ENCODE measurements at regions not wholly inside any gene's neighbourhood (a gene's known extent, or its start where the extent isn't known, plus 50 kb on each side); places are given as distances from the start of the nearest gene placed in this dataset.

DNA sequence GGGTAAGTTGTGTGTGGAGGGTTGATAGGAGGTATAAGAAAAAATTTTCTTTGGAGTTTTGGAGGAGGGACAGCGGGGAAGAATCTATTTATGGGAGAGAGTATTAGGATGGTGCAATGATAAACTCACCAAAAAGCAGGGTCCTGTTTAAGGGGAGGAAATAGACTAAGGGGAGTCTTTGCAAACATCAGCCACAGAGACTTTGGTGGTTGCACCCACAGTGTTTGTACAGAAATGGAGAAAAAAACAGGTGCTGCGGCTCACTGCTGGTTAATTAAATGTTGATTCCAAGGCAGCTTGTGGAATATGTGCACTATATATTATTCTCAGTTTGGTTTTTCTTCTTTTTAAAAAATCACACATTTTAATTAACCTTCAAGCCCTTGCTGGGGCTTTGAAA lies 182.1 kb downstream of the NECTIN3 start:
- H3K18ac ChIP-seq (ENCODE audit: extremely low read depth, low read length): no peak overlapping the region
- H4K5ac ChIP-seq (ENCODE audit: insufficient read length, low read depth, low read length): no peak overlapping the region
- H2AK5ac ChIP-seq (ENCODE audit: low read depth, low read length): no peak overlapping the region
- no peak overlapping the region for H2BK20ac ChIP-seq (ENCODE audit: low read length)
- no peaks in the 10 kb centered on the region for H3K79me1 ChIP-seq (ENCODE audit: low read depth, low read length)
- no peak overlapping the region for H3K56ac ChIP-seq (replicated peaks; ENCODE audit: insufficient read length, low read depth, low read length)
- no peak overlapping the region for H3K4ac ChIP-seq (replicated peaks; ENCODE audit: insufficient read length, low read depth, low read length)
- H2BK120ac ChIP-seq (replicated peaks; ENCODE audit: low read depth, low read length): no peak overlapping the region
- H4K8ac ChIP-seq (ENCODE audit: extremely low read depth, insufficient read depth, low read length): no peak overlapping the region
- H3K4me3 ChIP-seq (ENCODE audit: extremely low read depth in 1 of 4, insufficient read depth in 2 of 4, low read depth in 3 of 4, low read length in 4 of 4): no peak overlapping the region
- ChIA-PET POLR2A (ENCODE audit: partially characterized antibody) (interaction anchor here (1.7 kb wide), 1 partner anchor 288 kb away, joined by 5 read pairs; no protein-coding TSS in a partner anchor), CTCF (ENCODE audit: partially characterized antibody) (interaction anchor here (1.0 to 2.8 kb wide), 5 partner anchors 53 to 317 kb away, joined by 3 to 11 read pairs (median 3); no protein-coding TSS in a partner anchor)
- H2BK5ac ChIP-seq (ENCODE audit: low read depth, low read length): no peak overlapping the region
- no peaks in the 10 kb centered on the region for H3K4me1 ChIP-seq (replicated peaks in 1 of 4; ENCODE audit: control insufficient read depth in 3 of 4, insufficient read depth in 4 of 4, low read length in 3 of 4)
- TF ChIP-seq SP4 (IDR thresholded peaks at IDR 0.05; ENCODE audit: low read length) (no peak), KDM4A (IDR thresholded peaks at IDR 0.05; ENCODE audit: low read depth, low read length, severe bottlenecking) (no peak), RNF2 (IDR thresholded peaks at IDR 0.05; ENCODE audit: borderline replicate concordance, low read depth, low read length, missing control alignments, poor library complexity, severe bottlenecking) (no peak), SIX5 (IDR thresholded peaks at IDR 0.05; ENCODE audit: low read depth, low read length) (no peak), SIN3A (conservative IDR thresholded peaks at IDR 0.05 in 1 of 2, IDR thresholded peaks at IDR 0.05 in 1 of 2; ENCODE audit: low read depth in 1 of 2, low read length in 2 of 2) (no peak), SP2 (IDR thresholded peaks at IDR 0.05; ENCODE audit: low read length) (no peak), HDAC6 (IDR thresholded peaks at IDR 0.05; ENCODE audit: low read depth, low read length) (no peak), YY1 (IDR thresholded peaks at IDR 0.05; ENCODE audit: low read depth, low read length) (no peak)
- no peak for DNase-seq (ENCODE audit: low read depth in 1 of 2, low spot score in 2 of 2)
- no peak overlapping the region for H3K4me2 ChIP-seq (ENCODE audit: insufficient read depth in 1 of 2, low read depth in 2 of 2, low read length in 2 of 2)
- H3K36me3 ChIP-seq (ENCODE audit: control insufficient read depth in 2 of 4, insufficient read depth in 4 of 4, low read length in 3 of 4): no peaks in the 10 kb centered on the region
- 94 to 100% methylated on average over 1 to 2 of the region's 2 CpGs for WGBS, 2 experiments (ENCODE audit: extremely low coverage in 1 of 2, insufficient coverage in 1 of 2, insufficient read length in 1 of 2, insufficient replicate concordance in 2 of 2, low coverage in 1 of 2, low lambda C conversion rate in 2 of 2, missing lambda C conversion rate in 1 of 2)
- no peak overlapping the region for H2BK15ac ChIP-seq (ENCODE audit: low read length)
- no peak overlapping the region for H3K27ac ChIP-seq (ENCODE audit: low read depth, low read length)
- no peak overlapping the region for H3K9ac ChIP-seq (replicated peaks in 1 of 4; ENCODE audit: extremely low read depth in 1 of 4, low read depth in 3 of 4, low read length in 3 of 4)
- H3K79me2 ChIP-seq (ENCODE audit: control insufficient read depth in 1 of 2, insufficient read depth in 2 of 2, low read length in 2 of 2): no peaks in the 10 kb centered on the region
- no peak overlapping the region for H3K23ac ChIP-seq (ENCODE audit: insufficient read length)
- FAIRE-seq: no peak
- no peaks in the 10 kb centered on the region for H4K20me1 ChIP-seq (replicated peaks in 1 of 2; ENCODE audit: control insufficient read depth in 1 of 2, insufficient read depth in 2 of 2, low read length in 2 of 2)
- no peaks in the 10 kb centered on the region for H3K23me2 ChIP-seq (ENCODE audit: low read depth, low read length)
- H3K9me3 ChIP-seq (ENCODE audit: insufficient read depth in 2 of 2, low read depth in 1 of 2, low read length in 1 of 2): no peaks in the 10 kb centered on the region
- no peaks in the 10 kb centered on the region for H3K27me3 ChIP-seq (replicated peaks in 1 of 4; ENCODE audit: control insufficient read depth in 3 of 4, extremely low read depth in 1 of 4, insufficient read depth in 3 of 4, low read length in 3 of 4)
- H2AFZ ChIP-seq (ENCODE audit: low read length): no peak overlapping the region
- H4K91ac ChIP-seq (replicated peaks; ENCODE audit: insufficient read length, low read length): no peak overlapping the region
- H3K14ac ChIP-seq (ENCODE audit: insufficient read length): no peak overlapping the region
- no peak overlapping the region for H2BK12ac ChIP-seq (ENCODE audit: low read depth, low read length)

All from H1 (cell line).